ENCODE measurements at regions not wholly inside any gene's neighbourhood (a gene's known extent, or its start where the extent isn't known, plus 50 kb on each side); places are given as distances from the start of the nearest gene placed in this dataset.

DNA sequence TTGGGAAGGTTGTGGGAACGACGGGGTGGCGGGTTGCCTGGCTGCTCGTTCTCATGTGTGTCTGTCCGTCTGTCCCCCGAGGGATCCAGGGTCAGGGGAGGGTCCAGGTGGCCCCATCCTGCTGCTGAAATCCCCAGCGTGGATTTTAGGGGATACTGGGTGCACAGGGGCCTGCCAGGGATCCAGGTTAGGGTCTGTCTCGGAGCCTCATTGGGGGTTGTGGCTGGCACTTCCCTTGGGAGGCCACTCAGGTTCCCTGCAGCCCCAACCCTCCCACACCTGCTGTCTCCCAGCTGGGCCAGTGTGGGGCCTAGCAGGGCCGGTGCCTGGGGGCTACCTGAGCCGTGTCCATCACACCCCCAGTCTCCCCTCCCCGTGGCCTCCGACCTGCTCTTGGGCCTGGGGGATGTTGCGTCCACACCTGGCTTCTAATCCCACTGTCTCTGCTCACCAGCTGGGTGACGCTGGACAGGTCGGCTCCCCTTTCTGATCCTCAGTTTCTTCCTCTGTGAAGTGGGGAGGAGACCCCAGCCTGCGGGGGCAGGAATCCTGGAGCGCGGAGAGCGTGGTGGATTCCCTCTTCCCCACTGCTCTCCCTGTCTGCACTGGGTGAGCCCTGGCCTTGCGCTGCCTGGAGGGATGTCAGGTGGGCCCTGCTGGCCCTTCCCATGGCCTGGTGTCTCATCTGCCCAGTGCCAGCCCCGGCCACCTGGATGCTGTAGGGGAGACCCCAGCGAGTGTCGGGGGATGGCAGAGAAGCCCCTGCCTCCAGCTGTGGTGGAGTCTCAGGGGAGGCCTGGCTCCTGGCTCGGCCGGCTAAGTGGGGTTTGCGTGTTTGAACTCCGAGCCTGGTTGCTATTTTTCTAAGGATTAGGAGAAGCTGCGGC, 81.6 kb downstream of the UNCX start:
- no peak for TF ChIP-seq SIN3A (IDR thresholded peaks at IDR 0.05; ENCODE audit: borderline replicate concordance, insufficient read depth, low read length)
- TF ChIP-seq POLR2AphosphoS5 (IDR thresholded peaks at IDR 0.05; ENCODE audit: low read depth, low read length) = no peak
- TF ChIP-seq, protein P1, sequence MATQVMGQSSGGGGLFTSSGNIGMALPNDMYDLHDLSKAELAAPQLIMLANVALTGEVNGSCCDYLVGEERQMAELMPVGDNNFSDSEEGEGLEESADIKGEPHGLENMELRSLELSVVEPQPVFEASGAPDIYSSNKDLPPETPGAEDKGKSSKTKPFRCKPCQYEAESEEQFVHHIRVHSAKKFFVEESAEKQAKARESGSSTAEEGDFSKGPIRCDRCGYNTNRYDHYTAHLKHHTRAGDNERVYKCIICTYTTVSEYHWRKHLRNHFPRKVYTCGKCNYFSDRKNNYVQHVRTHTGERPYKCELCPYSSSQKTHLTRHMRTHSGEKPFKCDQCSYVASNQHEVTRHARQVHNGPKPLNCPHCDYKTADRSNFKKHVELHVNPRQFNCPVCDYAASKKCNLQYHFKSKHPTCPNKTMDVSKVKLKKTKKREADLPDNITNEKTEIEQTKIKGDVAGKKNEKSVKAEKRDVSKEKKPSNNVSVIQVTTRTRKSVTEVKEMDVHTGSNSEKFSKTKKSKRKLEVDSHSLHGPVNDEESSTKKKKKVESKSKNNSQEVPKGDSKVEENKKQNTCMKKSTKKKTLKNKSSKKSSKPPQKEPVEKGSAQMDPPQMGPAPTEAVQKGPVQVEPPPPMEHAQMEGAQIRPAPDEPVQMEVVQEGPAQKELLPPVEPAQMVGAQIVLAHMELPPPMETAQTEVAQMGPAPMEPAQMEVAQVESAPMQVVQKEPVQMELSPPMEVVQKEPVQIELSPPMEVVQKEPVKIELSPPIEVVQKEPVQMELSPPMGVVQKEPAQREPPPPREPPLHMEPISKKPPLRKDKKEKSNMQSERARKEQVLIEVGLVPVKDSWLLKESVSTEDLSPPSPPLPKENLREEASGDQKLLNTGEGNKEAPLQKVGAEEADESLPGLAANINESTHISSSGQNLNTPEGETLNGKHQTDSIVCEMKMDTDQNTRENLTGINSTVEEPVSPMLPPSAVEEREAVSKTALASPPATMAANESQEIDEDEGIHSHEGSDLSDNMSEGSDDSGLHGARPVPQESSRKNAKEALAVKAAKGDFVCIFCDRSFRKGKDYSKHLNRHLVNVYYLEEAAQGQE (IDR thresholded peaks at IDR 0.05; ENCODE audit: insufficient read depth in 1 of 2, low read depth in 2 of 2, low read length in 2 of 2) = no peak
- no peak for TF ChIP-seq FOXP2 (optimal IDR thresholded peaks at IDR 0.05; ENCODE audit: borderline replicate concordance, extremely low read depth, extremely low read length, insufficient read depth)
- TF ChIP-seq TAF1 (IDR thresholded peaks at IDR 0.05; ENCODE audit: borderline replicate concordance, insufficient read depth, low read length) = no peak
